IPS DF 6.9 (cell line): ENCODE measurements at regions not wholly inside any gene's neighbourhood (a gene's known extent, or its start where the extent isn't known, plus 50 kb on each side); places are given as distances from the start of the nearest gene placed in this dataset.

Source experiments
- DNase-seq: peaks from one replicate; pipeline ENCODE4 v3.0.0-alpha.2; 2013; ENCODE audit warnings: low read depth, low spot score
- H3K27ac ChIP-seq: one replicate; pipeline ENCODE4 v1.5.1; 2013; ENCODE audit warnings: low read length, control low read depth
- H3K27me3 ChIP-seq: 2 replicates; pipeline ENCODE4 v1.6.1; 2013; ENCODE audit warnings: mild to moderate bottlenecking, low read length; ENCODE audit not compliant: control insufficient read depth, insufficient read depth
- H3K36me3 ChIP-seq: 2 replicates; pipeline ENCODE4 v1.6.1; 2013; ENCODE audit warnings: low read length; ENCODE audit not compliant: control insufficient read depth, insufficient read depth
- H3K4me1 ChIP-seq: 2 replicates; pipeline ENCODE4 v1.6.1; 2013; ENCODE audit warnings: low read length; ENCODE audit not compliant: control insufficient read depth, insufficient read depth
- H3K4me3 ChIP-seq: 2 replicates; pipeline ENCODE4 v1.5.1; 2013; ENCODE audit warnings: mild to moderate bottlenecking, low read length
- H3K9me3 ChIP-seq: 2 replicates; pipeline ENCODE4 v1.6.1; 2013; ENCODE audit warnings: low read length, inconsistent platforms; ENCODE audit not compliant: control insufficient read depth, insufficient read depth
- WGBS: extraction: QIAGEN DNeasy Blood & Tissue Kit; methylation state at CpG from one replicate; pipeline ENCODE4 v1.1.7; 2013; ENCODE audit warnings: mixed read lengths, missing lambda C conversion rate; ENCODE audit not compliant: insufficient read length, insufficient coverage; 5-methylcytosine and 5-hydroxymethylcytosine counted together

DNA sequence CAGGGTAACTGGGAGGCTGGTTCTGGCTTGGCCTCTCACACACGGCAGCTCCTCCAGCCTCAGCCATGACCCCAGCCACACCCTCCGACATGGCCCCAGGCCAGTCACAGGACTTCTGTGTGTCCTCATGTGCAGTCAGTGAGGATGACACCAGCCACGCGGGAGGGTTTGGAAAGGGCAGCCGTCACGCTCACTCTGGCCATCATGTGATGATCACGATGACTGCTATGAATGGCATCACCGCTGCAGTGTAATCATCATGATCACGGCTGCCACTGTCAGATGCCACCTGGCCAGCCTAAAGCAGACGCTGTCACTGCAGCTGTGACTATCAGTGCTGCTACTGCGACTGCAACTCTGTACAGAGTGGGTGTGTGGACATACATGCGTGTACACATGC lies 640.9 kb downstream of the BRD1 start:
- DNase-seq: no peak
- no peak overlapping the region for H3K4me3 ChIP-seq
- no peak overlapping the region for H3K27ac ChIP-seq
- no CpG with 5 or more reads among the region's 12 CpGs for WGBS
- H3K36me3 ChIP-seq: no peaks in the 10 kb centered on the region
- H3K9me3 ChIP-seq: peaks cover 39% of the 10 kb centered on the region
- H3K27me3 ChIP-seq: no peaks in the 10 kb centered on the region; the same call in 1 of the 2 replicates
- no peaks in the 10 kb centered on the region for H3K4me1 ChIP-seq

DNA sequence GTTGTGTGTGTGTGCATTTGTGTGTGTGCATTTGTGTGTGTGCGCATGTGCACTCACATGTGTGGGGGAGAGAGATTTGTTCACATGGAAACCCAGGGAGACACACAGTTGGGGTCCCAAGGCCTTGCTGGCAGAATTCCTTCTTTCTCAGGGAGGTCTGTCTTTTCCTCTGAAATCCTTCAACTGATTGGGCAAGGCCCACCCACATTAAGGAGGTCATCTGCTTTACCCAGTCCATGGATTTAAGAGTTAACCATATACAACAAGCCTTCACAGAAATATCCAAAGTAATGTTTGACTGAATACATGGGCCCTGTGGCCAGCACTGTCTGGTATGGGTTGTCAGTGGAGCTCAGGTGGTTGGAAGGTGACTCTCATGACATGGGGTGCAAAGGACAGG lies 641.4 kb downstream of the BRD1 start:
- H3K27me3 ChIP-seq: no peaks in the 10 kb centered on the region; the same call in 1 of the 2 replicates
- DNase-seq: no peak
- no peaks in the 10 kb centered on the region for H3K36me3 ChIP-seq
- H3K4me3 ChIP-seq: no peak overlapping the region
- no CpG with 5 or more reads among the region's 1 CpG for WGBS
- H3K9me3 ChIP-seq: peaks cover 35% of the 10 kb centered on the region
- H3K4me1 ChIP-seq: no peaks in the 10 kb centered on the region
- H3K27ac ChIP-seq: no peak overlapping the region

DNA sequence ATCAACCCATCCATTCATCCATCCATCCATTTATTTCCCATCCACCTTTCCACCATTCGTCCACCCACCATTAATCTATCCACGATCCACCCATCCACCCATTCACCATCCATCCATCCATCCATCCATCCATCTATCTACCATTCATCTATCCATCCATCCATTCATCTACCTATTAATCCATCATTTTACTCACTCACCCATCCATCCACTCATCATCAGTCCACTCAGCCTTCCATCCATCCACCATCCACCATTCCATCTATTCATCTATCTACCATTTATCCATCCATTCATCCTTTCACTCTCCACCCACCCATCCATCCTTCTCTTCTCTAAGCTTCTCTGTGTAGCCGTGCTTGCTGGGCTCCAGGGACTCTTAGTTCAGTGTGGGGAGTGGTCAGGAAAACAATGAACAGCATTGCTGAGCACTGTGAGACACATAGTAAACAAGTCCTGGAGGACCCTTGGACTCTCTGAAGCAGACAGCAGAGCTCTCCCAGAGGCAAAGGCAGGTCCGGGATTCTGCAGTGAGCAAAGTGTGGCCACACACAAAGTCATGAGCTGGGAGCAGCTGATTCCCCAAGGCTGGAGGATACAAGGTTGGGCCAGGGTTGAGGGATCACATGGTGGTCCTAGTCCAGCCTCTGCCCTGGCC lies 642.2 kb downstream of the BRD1 start:
- Histone ChIP-seq H3K27ac (no peak overlapping the region), H3K27me3 (no peaks in the 10 kb centered on the region; the same call in 1 of the 2 replicates), H3K36me3 (no peaks in the 10 kb centered on the region), H3K9me3 (peaks cover 33% of the 10 kb centered on the region), H3K4me1 (no peaks in the 10 kb centered on the region), H3K4me3 (no peak overlapping the region)
- no peak for DNase-seq
- WGBS: 100% methylated on average over 2 of the region's 4 CpGs

DNA sequence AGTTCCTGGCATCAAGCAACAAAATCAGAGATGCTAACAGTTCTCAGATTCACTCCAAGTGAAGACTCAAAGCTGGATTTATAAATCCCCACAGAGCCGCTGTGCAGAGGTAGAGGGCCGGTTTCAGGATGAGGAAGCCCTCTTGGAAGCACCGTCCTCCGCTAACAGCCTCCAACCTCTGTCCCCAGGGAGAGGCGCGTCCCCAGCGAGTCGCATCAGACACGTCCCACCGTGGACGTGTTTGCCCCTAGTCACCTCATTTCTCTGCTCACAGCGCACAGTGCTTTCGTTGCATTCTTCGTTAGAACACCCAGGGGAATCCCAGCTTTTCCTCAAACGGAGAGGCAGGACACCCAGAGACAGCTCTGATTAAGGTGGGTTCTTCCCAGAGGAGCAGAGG lies 642.9 kb downstream of the BRD1 start:
- no peaks in the 10 kb centered on the region for H3K4me1 ChIP-seq
- H3K4me3 ChIP-seq: no peak overlapping the region
- H3K27me3 ChIP-seq: no peaks in the 10 kb centered on the region; the same call in 1 of the 2 replicates
- no peaks in the 10 kb centered on the region for H3K36me3 ChIP-seq
- no peak for DNase-seq
- H3K27ac ChIP-seq: no peak overlapping the region
- no CpG with 5 or more reads among the region's 15 CpGs for WGBS
- peaks cover 38% of the 10 kb centered on the region for H3K9me3 ChIP-seq

DNA sequence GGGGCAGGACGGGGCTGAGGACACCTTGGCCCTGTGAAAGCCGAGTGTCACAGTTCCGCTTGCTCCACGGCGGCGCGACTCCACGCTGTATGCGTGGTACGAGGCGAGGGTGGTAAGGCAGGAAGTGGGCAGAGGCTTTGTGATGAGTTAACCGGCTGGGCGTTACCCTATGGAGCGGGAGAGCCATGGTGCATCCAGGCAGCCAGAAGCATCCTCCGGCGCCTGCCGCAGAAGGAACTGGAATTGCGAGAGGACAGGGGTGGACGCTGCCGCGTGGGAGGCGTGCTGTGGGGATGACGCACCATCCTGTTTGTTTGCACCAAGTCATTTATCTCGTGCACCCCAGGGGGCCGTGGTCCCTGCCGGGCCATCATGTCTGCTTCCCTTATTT lies 643.9 kb downstream of the BRD1 start:
- Histone ChIP-seq H3K27me3 (no peaks in the 10 kb centered on the region), H3K36me3 (no peaks in the 10 kb centered on the region), H3K4me3 (no peak overlapping the region), H3K4me1 (no peaks in the 10 kb centered on the region), H3K9me3 (peaks cover 41% of the 10 kb centered on the region), H3K27ac (no peak overlapping the region)
- DNase-seq: no peak
- WGBS: no CpG with 5 or more reads among the region's 26 CpGs

DNA sequence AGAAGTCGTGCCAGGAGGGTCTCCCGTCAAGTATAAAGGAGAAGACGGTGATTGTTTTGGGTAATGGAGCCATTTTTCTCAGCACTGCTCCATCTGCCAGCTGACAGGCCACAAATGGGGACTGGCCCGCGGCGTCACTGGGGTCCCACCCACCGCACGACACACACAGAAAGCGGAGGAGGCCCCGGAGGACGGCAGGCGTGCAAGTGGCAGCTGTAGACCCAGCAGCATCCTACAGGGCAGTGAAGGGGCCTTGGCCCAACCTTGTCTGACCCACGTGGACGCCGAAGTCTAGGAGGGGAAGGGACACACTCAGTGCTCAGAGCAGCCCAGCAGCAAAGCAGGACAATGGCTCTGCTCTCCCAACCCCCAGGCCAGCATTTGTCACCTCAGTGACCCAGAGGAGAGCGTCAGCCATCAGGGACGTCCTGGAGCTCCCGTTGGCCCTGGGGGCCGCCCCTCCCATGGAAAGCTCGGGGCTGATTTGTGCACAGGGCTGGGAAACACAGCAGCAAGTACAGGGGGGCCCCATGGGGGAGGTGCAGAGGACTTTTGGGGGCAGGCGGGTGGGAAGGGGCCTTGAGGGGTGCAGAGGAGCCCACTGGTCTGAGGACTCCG lies 644.4 kb downstream of the BRD1 start:
- DNase-seq: no peak
- H3K27me3 ChIP-seq: no peaks in the 10 kb centered on the region
- H3K36me3 ChIP-seq: no peaks in the 10 kb centered on the region
- H3K9me3 ChIP-seq: peaks cover 39% of the 10 kb centered on the region
- no peak overlapping the region for H3K4me3 ChIP-seq
- no peaks in the 10 kb centered on the region for H3K4me1 ChIP-seq
- WGBS: no CpG with 5 or more reads among the region's 22 CpGs
- H3K27ac ChIP-seq: no peak overlapping the region

DNA sequence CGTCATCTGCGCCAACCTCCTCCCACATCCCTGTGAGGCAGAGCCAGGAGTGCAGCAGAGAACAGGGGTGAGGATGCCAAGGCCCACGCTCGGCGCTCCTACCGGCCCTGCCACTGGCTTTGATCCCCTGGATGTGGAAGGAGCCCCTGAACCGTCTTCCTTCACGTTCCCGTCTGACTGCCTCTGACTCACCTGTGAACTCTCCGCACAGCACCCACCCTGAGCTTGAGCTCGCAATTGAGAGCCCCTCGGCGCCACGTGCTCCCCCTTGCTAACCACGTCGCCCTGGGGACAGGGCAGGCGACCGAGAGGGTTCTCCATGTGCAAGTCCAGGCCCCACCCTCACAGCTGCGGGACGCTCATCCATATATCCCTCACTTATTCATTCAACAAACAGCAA lies 645.3 kb downstream of the BRD1 start:
- Histone ChIP-seq H3K9me3 (peaks cover 39% of the 10 kb centered on the region), H3K36me3 (no peaks in the 10 kb centered on the region), H3K4me1 (no peaks in the 10 kb centered on the region), H3K27ac (no peak overlapping the region), H3K27me3 (no peaks in the 10 kb centered on the region), H3K4me3 (no peak overlapping the region)
- no peak for DNase-seq
- WGBS: no CpG with 5 or more reads among the region's 20 CpGs

DNA sequence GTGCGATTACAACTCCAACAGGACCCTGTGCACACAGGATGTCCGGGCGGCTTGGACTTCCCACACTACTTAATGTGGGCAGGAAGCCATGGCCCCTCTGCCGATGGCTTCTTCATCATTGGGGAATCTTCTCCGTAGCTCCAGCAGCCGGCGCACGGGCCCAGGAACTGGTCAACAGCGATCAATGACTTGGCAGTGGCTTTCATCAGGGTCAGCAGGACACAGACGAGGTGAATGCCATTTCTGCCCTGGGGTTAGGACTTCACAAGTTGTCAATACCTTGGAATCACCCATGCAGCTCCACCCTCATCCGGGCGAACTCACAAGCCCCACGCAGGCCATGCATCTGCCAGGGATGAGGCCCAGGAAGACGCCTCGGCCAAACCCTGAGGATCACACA lies 645.7 kb downstream of the BRD1 start:
- peaks cover 40% of the 10 kb centered on the region for H3K9me3 ChIP-seq
- no peak overlapping the region for H3K27ac ChIP-seq
- no CpG with 5 or more reads among the region's 15 CpGs for WGBS

DNA sequence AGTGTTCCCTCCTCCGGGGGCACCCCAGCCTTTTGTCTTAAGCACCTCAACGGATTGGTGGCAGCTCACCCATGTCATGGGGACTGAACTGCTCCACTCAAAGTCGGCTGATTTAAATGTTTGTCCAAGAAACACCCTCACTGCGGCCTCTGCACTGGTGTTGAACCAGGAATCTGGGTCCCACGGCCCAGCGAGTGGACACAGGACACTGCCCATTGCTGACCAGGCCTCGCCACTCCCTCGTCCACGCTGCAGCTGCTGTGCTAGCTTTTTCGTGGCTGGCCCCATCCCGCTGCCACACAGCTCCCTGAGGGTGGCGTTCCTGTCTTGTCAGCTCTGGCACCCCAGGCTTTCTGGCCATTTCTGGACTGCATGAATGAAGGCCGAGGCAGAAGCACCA lies 646.2 kb downstream of the BRD1 start:
- WGBS: no CpG with 5 or more reads among the region's 13 CpGs
- no peak overlapping the region for H3K4me3 ChIP-seq
- no peaks in the 10 kb centered on the region for H3K36me3 ChIP-seq
- no peaks in the 10 kb centered on the region for H3K4me1 ChIP-seq
- H3K9me3 ChIP-seq: peaks cover 40% of the 10 kb centered on the region
- H3K27me3 ChIP-seq: no peaks in the 10 kb centered on the region
- no peak for DNase-seq
- H3K27ac ChIP-seq: no peak overlapping the region

More for the DNA sequence above, 645.7 kb downstream of the BRD1 start:
- no peak for DNase-seq
- Histone ChIP-seq H3K36me3 (no peaks in the 10 kb centered on the region), H3K4me3 (no peak overlapping the region), H3K4me1 (no peaks in the 10 kb centered on the region), H3K27me3 (no peaks in the 10 kb centered on the region)

DNA sequence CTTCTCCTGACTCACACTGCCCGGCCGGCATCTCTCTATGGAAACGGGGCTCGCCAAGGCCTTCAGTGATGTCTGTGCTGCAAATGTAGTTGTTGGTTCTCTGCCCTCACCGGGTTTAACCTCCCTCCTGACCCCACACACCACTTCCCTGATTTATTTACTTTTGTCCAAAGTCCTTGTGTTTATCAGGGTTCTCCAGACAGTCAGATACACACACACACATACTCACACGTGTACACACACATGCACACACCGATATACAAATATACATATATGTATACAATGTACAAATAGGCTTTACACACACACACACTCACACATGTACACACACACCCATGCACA lies 647.0 kb downstream of the BRD1 start:
- no peak for DNase-seq
- WGBS: no CpG with 5 or more reads among the region's 7 CpGs
- no peak overlapping the region for H3K27ac ChIP-seq
- H3K9me3 ChIP-seq: peaks cover 36% of the 10 kb centered on the region
- no peaks in the 10 kb centered on the region for H3K27me3 ChIP-seq
- no peaks in the 10 kb centered on the region for H3K4me1 ChIP-seq
- H3K36me3 ChIP-seq: no peaks in the 10 kb centered on the region
- H3K4me3 ChIP-seq: no peak overlapping the region
